Astrocyte (in vitro differentiated cells and primary cell): ENCODE measurements at regions not wholly inside any gene's neighbourhood (a gene's known extent, or its start where the extent isn't known, plus 50 kb on each side); places are given as distances from the start of the nearest gene placed in this dataset.

ENCODE experiments used
- CTCF ChIP-seq: IDR thresholded peaks from 2 replicates; pipeline ENCODE4 v1.5.1; 2011; ENCODE audit warnings: low read depth, mild to moderate bottlenecking, inconsistent platforms, low read length, moderate library complexity; ENCODE audit not compliant: insufficient read depth
- EZH2 ChIP-seq: IDR thresholded peaks from 2 replicates; pipeline ENCODE4 v1.6.1; 2012; ENCODE audit warnings: mild to moderate bottlenecking, low read length, inconsistent platforms; ENCODE audit not compliant: insufficient read depth

GRCh38 chr2:81549646-81550045 lies 1245.1 kb upstream of the LRRTM1 start:
- TF ChIP-seq CTCF (no peak), EZH2 (no peak)
